ENCODE measurements at regions not wholly inside any gene's neighbourhood (a gene's known extent, or its start where the extent isn't known, plus 50 kb on each side); places are given as distances from the start of the nearest gene placed in this dataset.

DNA sequence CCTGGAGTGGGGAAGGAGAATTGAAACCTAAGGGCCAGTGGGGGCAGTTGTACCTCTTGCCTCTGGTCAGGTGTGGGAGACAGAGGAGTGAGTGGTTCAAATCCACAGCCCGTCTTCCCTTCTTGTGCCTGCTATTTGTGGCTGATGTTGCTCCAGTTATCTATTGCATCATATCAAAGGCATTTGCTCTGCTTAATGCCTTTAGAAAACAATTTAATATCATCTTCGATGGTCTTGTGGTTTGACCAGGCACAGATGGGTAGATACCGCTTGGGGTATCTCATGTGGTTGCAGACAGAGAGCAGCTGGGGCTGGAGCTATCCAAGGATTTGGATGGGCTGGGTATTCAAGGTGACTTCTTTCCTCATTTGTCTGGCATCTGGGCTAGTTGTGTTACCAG, 376.1 kb upstream of the RBFOX1 start:
- H3K4me3 Mint-ChIP-seq (ENCODE audit: unreplicated experiment): no peak overlapping the region
- H3K27ac Mint-ChIP-seq (ENCODE audit: unreplicated experiment): no peak overlapping the region
- TF ChIP-seq, protein P1, sequence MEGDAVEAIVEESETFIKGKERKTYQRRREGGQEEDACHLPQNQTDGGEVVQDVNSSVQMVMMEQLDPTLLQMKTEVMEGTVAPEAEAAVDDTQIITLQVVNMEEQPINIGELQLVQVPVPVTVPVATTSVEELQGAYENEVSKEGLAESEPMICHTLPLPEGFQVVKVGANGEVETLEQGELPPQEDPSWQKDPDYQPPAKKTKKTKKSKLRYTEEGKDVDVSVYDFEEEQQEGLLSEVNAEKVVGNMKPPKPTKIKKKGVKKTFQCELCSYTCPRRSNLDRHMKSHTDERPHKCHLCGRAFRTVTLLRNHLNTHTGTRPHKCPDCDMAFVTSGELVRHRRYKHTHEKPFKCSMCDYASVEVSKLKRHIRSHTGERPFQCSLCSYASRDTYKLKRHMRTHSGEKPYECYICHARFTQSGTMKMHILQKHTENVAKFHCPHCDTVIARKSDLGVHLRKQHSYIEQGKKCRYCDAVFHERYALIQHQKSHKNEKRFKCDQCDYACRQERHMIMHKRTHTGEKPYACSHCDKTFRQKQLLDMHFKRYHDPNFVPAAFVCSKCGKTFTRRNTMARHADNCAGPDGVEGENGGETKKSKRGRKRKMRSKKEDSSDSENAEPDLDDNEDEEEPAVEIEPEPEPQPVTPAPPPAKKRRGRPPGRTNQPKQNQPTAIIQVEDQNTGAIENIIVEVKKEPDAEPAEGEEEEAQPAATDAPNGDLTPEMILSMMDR (IDR thresholded peaks at IDR 0.05; ENCODE audit: partially characterized antibody, unreplicated experiment): no peak
- H3K4me1 Mint-ChIP-seq (ENCODE audit: low read depth, unreplicated experiment): peaks cover 9% of the 10 kb centered on the region
- DNase-seq: no peak
- H3K36me3 Mint-ChIP-seq (ENCODE audit: unreplicated experiment): peaks cover 5% of the 10 kb centered on the region
- H3K9me3 Mint-ChIP-seq (ENCODE audit: unreplicated experiment): peaks cover 6% of the 10 kb centered on the region
- peaks cover 14% of the 10 kb centered on the region for H3K27me3 Mint-ChIP-seq (ENCODE audit: unreplicated experiment)

DNA sequence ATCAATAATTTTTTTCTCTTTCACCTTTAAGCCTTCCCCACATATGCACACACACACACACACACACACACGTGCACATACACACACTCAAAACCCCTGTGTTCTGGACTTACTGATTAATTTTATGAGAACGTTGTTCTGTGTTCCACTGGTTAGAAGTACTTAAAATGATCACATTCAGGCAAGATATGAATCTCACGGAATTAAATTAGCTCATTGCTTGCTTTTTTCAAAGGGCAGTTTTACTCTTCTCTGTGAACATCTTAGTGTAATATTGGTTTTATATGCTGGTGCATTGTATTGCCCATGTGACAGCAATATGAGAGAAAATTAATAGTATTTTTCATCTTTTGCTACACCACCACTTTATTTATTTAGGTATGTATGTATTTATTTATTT, 377.3 kb upstream of the RBFOX1 start:
- Mint-ChIP-seq H3K4me1 (ENCODE audit: low read depth, unreplicated experiment) (peaks cover 9% of the 10 kb centered on the region), H3K9me3 (ENCODE audit: unreplicated experiment) (peaks cover 4% of the 10 kb centered on the region), H3K4me3 (ENCODE audit: unreplicated experiment) (no peak overlapping the region), H3K27me3 (ENCODE audit: unreplicated experiment) (peaks cover 14% of the 10 kb centered on the region), H3K36me3 (ENCODE audit: unreplicated experiment) (peaks cover 5% of the 10 kb centered on the region), H3K27ac (ENCODE audit: unreplicated experiment) (no peak overlapping the region)
- TF ChIP-seq, protein P1 (IDR thresholded peaks at IDR 0.05; ENCODE audit: partially characterized antibody, unreplicated experiment): no peak
- no peak for DNase-seq

DNA sequence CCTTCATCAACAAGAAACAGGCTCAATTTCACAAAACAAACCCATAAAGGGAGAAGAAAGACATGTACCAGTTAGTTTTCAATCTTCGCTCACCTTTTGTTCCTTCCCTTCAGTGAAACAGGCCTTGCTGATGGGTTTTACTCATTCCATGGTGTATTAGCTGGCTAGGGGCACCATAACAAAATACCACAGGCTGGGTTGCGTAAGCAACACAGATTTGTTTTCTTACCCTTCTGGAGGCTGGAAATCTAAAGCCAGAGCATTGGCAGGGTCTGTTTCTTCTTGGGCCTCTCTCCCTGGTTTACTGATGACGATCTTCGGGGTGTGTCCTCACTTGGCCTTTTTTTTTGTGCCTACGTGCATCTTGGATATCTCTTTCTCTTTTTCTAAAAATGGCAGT, 383.4 kb upstream of the RBFOX1 start:
- Mint-ChIP-seq H3K4me3 (ENCODE audit: unreplicated experiment) (no peak overlapping the region), H3K9me3 (ENCODE audit: unreplicated experiment) (peaks cover 5% of the 10 kb centered on the region), H3K27me3 (ENCODE audit: unreplicated experiment) (peaks cover 2% of the 10 kb centered on the region), H3K36me3 (ENCODE audit: unreplicated experiment) (peaks cover 6% of the 10 kb centered on the region), H3K4me1 (ENCODE audit: low read depth, unreplicated experiment) (peaks cover 5% of the 10 kb centered on the region), H3K27ac (ENCODE audit: unreplicated experiment) (no peak overlapping the region)
- DNase-seq: no peak
- TF ChIP-seq, protein P1 (IDR thresholded peaks at IDR 0.05; ENCODE audit: partially characterized antibody, unreplicated experiment): no peak

DNA sequence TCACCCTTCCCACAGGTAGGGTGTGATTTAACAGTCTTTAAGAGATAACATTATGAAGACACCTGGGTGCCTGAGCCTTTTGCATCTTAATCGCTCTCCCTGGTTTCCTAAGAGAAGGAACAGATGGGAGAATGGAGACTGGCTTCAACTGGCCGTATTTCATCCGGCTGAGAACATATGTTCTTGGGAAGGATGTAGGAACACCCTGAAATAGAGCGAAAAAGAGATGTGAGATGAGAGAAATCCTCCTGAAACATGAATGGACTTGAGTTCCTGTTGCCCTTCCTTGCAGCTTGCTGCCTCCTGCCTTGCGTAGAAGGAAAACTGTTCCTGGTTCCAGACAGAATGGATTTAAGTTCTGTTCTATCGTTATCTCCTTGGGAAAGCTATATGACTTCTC, 385.4 kb upstream of the RBFOX1 start:
- Mint-ChIP-seq H3K4me1 (ENCODE audit: low read depth, unreplicated experiment) (peaks cover 5% of the 10 kb centered on the region), H3K9me3 (ENCODE audit: unreplicated experiment) (peaks cover 3% of the 10 kb centered on the region), H3K27me3 (ENCODE audit: unreplicated experiment) (peaks cover 2% of the 10 kb centered on the region), H3K4me3 (ENCODE audit: unreplicated experiment) (no peak overlapping the region), H3K27ac (ENCODE audit: unreplicated experiment) (peak overlapping the region; percentile 14), H3K36me3 (ENCODE audit: unreplicated experiment) (peaks cover 6% of the 10 kb centered on the region)
- TF ChIP-seq, protein P1 (IDR thresholded peaks at IDR 0.05; ENCODE audit: partially characterized antibody, unreplicated experiment): no peak
- DNase-seq: no peak

DNA sequence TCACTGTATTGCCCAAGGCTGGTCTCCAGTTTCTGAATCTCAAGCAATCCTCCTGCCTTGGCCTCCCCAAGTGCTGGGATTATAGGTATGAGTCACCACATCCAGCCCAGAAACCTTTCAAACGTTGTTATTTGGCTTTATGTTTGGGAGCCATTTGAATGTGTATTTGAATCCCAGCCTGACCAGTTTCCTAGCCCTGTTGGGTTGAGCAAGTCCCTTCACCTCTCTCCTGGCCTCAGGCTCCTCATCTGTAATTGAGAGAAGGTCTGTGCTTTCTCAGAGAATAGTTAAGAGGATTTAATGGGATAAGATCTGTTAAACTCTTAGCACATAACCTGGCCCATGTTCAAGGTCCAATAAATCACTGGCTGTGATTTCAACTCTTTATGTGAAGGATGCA, 385.8 kb upstream of the RBFOX1 start:
- H3K27ac Mint-ChIP-seq (ENCODE audit: unreplicated experiment): no peak overlapping the region
- TF ChIP-seq, protein P1 (IDR thresholded peaks at IDR 0.05; ENCODE audit: partially characterized antibody, unreplicated experiment): no peak
- H3K9me3 Mint-ChIP-seq (ENCODE audit: unreplicated experiment): peaks cover 3% of the 10 kb centered on the region
- peaks cover 5% of the 10 kb centered on the region for H3K4me1 Mint-ChIP-seq (ENCODE audit: low read depth, unreplicated experiment)
- no peak overlapping the region for H3K4me3 Mint-ChIP-seq (ENCODE audit: unreplicated experiment)
- H3K27me3 Mint-ChIP-seq (ENCODE audit: unreplicated experiment): peaks cover 2% of the 10 kb centered on the region
- DNase-seq: no peak
- peaks cover 6% of the 10 kb centered on the region for H3K36me3 Mint-ChIP-seq (ENCODE audit: unreplicated experiment)

Measured in glutamatergic neuron (in vitro differentiated cells).